Choroid plexus epithelial cell (primary cell): ENCODE measurements at regions not wholly inside any gene's neighbourhood (a gene's known extent, or its start where the extent isn't known, plus 50 kb on each side); places are given as distances from the start of the nearest gene placed in this dataset.

Source experiments
- DNase-seq: peaks from one replicate; pipeline ENCODE4 v3.0.0-alpha.2; 2010; ENCODE audit warnings: low read depth
- H3K4me3 ChIP-seq: 2 replicates; pipeline ENCODE4 v1.5.1; 2011; ENCODE audit warnings: low read depth, mild to moderate bottlenecking, control low read depth, low read length, moderate library complexity
- TF ChIP-seq, protein P1 (sequence below): conservative IDR thresholded peaks from 2 replicates; pipeline ENCODE4 v1.5.1; 2011; ENCODE audit warnings: low read depth, mild to moderate bottlenecking, control low read depth, inconsistent platforms, low read length, moderate library complexity

DNA sequence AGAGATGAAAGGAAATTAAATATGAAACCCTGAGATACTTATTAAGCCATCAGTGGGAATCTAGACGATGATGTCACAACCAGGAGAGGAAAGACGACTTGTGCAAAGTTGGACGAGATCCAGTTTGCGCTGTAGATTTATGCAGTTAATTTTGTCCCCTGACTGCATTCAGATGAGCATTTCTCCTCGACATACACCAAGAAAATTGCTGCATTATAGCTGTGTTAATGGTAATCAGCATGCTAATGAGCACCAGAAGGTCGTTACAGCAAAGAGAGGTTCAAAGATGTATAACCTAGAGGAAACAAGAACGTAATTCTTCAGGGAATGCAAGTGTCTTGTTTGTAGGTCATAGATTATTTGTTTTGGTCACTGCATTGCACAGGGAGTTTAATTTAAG, 371.7 kb downstream of the RBM26 start:
- TF ChIP-seq, protein P1, sequence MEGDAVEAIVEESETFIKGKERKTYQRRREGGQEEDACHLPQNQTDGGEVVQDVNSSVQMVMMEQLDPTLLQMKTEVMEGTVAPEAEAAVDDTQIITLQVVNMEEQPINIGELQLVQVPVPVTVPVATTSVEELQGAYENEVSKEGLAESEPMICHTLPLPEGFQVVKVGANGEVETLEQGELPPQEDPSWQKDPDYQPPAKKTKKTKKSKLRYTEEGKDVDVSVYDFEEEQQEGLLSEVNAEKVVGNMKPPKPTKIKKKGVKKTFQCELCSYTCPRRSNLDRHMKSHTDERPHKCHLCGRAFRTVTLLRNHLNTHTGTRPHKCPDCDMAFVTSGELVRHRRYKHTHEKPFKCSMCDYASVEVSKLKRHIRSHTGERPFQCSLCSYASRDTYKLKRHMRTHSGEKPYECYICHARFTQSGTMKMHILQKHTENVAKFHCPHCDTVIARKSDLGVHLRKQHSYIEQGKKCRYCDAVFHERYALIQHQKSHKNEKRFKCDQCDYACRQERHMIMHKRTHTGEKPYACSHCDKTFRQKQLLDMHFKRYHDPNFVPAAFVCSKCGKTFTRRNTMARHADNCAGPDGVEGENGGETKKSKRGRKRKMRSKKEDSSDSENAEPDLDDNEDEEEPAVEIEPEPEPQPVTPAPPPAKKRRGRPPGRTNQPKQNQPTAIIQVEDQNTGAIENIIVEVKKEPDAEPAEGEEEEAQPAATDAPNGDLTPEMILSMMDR: no peak
- H3K4me3 ChIP-seq: no peak overlapping the region
- no peak for DNase-seq

DNA sequence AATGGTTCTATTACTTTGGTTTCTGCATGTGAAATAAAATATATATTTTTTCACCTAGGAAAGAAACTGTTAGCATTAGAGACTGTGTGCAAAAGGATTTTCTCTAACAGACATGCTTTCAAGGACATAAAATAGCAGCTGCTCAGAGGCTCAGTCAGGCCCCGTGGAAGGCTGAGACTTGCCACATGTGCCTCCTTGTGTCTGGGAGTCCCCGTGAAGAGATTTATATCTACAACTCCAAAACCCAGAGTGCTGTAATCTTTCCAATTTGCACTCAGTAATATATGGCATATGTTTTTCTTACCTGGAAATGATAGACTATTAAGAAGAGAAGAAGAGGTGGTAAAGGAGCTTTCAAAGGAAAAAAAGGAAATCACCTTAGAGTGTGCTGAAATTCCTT, 371.6 kb upstream of the OBI1 start:
- H3K4me3 ChIP-seq: no peak overlapping the region
- TF ChIP-seq, protein P1: no peak
- no peak for DNase-seq

DNA sequence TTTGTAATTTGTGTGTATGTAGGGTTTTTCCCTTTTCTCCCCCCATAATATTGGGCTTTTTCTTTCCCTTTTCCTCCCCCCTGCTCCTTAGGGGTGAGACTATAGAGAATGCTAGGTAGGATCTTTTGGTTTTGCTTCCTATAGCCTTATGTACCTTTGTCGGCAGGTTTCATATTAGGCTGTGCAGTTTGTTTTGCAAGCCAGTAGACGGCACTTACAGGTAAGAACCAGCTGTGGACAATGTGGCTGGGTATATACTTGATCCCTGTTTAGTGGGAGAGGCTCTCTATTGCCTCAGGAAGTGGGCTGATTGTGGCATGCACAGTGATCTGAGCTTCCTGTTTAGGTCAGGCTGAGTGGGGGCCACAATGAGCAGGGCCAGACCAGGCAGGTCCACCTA, 359.2 kb upstream of the OBI1 start:
- no peak for DNase-seq

DNA sequence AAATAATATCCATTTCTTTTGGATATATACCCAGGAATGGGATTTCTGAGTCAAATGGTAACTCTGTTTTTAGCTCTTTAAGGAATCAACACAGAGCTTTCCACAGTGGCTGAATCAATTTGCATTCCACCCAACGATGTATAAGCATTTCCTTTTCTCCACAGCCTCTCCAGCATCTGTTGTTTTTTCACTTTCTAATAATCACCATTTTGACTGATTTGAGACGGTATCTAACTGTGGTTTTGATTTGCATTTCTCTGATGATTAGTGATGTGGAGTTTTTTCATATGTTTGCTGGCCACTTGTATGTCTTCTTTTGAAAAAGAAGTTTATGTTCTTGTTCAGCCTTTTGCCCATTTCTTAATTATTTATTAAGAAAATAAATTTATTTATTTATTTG, 352.2 kb upstream of the OBI1 start:
- H3K4me3 ChIP-seq: no peak overlapping the region
- TF ChIP-seq, protein P1: no peak
- DNase-seq: no peak

More for the DNA sequence above, 359.2 kb upstream of the OBI1 start:
- TF ChIP-seq, protein P1: no peak
- no peak overlapping the region for H3K4me3 ChIP-seq

DNA sequence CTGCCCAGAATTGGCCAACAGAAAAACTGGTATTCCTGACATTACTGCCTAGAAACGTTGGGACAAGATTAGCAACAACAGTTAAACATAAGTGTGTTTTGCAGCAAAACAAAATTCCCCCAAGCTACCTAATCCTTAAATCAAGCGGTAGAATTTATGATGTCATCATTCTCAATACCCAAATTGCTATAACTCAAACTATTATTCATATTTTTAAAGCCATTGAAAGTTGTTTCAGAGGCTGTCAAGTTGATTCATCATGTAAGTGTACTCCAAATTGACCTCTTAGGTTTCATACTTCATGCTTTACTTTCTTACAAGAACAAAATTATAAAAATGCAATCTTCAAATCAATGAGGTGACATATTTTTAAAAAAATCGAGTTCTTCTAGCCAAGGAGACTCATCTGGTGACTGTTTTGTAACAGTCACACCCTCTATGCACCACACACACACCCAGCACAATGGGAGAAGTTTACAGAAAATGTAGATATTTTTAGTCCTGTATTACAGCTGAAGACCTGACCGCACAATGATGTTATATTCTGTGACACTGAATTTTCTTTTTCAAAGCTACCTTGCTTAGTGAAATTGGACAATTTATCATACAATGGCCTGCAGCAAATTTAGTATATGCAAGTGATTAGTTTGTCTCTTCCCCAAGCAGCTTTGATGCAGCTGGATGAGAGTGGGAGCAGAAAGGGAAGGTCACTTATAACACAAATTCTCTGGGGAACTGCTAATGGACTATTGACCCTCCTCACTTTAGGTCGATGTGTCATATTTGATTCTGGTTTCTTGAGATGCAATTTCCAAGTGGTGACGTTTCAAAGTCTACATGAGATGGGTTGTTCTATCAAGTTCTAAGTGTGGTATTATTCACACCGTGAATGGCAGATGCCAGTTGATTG, 345.3 kb upstream of the OBI1 start:
- TF ChIP-seq, protein P1: no peak
- no peak for DNase-seq
- no peak overlapping the region for H3K4me3 ChIP-seq

DNA sequence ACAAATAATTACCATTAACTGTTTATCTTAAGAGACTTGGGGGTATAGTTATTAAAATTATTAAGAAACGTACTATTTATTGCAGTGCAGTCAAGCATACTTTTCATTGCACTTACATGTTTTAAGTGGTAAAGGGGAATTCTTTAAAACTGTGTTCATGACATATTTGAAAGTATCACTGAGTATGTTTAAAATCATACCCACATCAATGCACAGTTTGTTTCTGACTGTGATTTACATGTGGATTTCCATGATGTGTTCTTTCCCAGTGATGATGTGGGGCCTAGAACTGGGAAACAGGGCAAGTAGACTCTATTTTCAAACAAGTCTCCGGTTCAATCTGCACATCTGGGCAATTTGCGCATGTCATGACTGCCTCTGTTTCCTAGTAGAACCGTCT, 340.5 kb upstream of the OBI1 start:
- no peak overlapping the region for H3K4me3 ChIP-seq
- no peak for DNase-seq
- TF ChIP-seq, protein P1: no peak
